Kidney tubule cell (primary cell): ENCODE measurements at regions not wholly inside any gene's neighbourhood (a gene's known extent, or its start where the extent isn't known, plus 50 kb on each side); places are given as distances from the start of the nearest gene placed in this dataset.
A peak's percentile ranks its signal among the peaks of the same experiment; 100 is the strongest.

Experiments
- DNase-seq: peaks from one replicate; pipeline ENCODE4 v3.0.0-alpha.2; 2018; ENCODE audit warnings: low spot score

DNA sequence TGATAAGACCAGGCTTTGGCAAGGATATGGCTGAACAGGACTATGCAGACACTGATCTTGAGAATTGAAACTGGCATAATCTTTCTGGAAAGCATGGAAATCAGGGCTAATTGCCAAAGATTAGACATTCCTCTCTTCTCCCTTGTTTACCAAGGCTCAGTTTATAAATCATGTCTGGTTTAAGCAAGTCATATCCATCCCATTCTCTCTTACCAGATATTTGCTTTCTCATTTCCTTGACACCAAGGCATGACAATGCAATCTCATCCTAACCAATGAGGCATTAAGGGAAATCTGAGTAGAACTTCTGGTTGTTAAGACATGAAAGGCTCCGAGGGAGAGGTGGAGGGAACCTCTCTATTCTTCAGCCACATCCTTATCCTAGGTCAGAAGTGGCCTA, 110.3 kb upstream of the CEP85L start:
- peak; percentile 37 for DNase-seq

DNA sequence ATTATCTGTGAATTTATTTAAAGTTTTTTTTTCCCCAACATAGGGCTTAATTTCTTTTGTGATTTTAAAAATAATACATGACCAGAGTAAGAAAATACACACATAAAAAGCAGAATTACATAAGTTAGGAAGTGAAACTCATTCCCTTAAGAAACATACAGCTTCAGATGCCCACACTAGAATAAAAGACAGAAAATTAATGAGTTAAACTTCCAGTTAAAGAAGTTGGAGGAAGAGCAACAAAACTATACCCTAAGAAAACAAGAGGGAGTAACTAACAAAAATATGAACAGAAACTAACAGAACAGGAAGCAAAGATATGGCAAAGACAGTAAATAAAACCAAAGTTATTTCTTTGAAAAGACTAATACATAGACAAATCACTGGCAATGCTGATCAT, 107.6 kb upstream of the CEP85L start:
- no peak for DNase-seq

DNA sequence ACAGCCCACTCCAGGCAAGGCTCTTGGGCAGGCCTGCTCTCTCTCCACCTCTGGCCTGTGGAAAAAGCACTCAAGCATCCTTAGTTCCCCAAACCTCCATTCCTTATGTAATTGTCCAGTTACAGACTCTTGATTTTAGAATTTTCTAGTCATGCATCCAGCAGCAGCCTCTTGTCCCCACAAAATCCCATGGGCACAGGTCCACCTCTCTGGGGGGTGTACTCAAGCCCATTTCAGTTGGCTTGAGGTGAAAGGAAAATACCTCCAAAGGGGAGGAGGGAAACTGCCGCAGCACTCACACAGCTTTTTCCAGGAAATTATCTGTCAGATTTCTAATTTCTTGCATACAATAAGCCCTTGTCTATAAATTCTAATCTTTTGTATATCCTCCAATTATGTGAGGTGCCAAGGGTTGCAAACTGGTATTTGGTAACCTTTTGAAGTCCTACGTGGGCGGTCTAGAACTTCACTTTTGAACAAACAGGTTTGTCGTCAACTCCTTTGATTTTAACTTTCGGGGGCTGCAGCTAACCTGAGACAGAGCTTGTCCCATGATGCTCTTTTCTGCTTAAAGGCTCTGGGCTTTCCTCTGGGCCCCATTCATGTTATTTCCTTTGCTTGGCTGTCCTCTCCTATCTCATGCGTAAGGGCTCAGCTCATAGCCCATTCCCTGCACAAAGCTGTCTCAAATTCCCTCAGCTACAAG, 104.7 kb upstream of the CEP85L start:
- no peak for DNase-seq

DNA sequence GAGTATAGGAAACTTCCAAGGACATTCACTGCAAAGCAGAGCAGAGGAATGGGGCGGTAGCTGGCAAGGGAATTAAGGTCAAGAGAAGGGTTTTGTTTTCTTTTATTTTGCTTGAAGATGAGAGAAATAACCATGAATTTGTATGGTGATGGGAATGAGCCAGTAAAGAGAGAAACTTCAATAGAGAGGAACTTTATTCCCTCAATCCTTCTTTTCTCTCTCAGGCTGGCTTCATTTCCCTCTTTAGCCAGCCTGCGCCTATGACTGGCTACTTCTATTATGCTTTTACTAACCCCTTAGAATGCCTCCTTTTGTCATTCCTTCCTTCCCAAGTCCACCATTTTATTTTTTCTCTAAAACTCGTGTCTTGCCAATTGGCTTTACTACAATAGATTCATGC, 101.4 kb upstream of the CEP85L start:
- no peak for DNase-seq

DNA sequence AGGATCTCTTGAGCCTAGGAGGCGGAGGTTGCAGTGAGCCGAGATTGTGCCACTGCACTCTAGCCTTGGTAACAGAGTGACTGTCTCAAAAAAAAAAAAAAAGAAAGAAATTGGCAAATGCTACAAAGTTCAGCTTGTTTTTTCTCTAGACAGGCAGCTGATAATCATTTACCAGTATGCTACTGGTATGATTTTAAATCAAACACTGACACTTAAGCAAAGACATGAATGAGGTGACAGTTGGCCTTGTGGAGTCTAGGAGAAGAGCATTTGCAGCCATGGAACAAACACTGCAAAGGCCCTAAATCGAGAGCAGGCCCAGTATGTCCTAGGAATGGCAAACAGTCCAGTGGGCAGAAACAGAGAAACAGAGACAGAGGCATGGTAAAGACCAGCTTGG, 99.7 kb upstream of the CEP85L start:
- no peak for DNase-seq

DNA sequence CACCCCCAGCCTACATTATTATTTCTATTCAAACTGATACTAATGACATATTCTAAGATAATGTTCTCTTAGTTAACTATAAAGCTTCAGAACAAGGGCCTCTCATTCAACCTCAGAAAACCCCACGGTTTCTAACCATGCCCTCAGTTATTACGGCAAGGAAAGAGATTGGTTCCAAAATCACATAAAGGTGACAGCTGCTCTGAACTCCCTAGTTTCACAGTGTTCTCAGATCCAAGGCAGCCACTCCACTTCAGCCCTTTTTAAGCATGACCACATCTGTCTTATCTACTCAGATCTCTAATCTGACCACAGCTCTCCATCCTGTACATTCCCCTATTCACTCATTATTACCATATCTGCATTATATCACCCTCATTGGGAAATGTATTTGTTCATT, 98.8 kb upstream of the CEP85L start:
- no peak for DNase-seq

DNA sequence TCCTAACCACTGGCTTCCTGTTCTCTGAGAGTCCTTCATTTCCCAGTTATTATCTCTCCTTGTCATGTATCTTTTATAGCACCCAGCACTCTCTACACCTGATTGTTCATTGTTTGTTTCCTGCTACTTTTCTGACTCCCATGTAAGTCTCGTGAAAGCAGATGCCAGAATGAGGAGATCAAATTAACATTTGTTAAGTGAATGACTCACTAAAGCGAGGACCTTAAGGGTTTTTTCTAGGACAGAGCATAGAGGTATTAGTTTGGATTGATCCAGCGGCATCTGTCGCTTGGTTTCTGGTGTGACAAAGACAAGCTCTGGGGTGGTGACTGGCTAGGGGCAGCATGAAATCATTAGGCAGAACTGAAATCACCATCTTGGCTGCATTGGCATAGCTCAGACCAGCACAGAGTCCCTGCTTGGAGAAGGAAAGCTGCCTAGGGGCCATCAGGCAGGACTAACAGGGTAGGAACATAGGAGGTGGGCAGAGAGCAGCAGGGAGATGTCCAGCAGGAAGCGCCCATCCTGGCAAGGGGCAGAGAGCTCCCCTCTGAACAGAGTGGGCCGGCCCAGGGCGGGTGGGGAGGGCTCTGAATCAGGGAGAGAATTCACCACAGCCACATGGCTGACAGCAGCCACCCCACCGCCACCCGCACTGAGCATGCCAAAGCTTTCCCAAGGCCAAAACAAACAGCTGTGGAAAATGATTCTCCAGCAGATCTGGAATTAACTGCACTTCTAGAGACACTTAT, 97.1 kb upstream of the CEP85L start:
- peak; percentile 30 for DNase-seq

DNA sequence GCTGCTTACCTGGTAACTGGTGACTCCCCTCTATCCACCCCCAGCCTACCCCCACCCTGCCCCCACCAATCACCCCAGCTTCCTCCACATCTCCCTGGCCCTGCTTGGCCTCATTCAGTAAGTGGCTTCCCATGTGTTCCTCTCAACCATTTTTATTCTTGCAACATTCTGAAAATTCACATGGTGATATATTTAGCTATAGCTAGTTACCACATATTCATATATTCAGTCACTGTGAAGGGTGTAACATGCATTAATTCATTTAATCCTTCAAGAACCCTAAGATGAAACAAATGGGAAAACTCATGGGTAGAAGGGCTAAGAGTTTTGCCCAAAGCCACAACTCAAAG, 95.4 kb upstream of the CEP85L start:
- no peak for DNase-seq

DNA sequence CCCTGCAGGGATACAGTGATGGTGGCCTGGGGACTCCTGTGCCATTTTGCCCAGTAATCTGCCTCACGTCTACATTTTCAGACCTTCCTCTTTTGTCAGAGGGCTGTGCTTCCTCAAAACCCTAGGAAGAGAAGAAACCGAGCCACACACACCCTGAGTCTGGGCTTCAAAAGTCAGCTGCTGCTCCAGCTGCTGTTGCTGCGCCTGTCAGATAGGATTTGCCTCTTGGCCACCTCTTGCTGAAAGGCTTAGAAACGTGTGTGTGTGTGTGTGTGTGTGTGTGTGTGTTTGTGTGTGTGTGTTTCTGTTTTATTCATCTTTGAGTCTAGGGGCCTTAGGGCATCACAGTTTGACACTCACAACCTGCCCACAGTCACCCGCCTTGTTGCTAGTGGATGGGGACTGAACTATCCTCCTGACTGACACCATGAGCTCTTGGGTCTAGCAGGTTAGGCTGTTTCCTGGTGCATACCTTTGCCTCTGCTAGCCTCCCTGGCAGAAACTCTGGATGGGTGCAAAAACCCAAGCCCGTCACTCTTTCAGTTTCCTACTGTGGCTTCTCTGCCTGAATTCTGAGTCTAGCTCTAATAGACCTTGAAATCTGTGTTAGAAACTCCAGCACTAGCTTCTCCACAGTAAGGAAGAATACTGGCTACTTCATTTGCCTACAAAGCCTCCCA, 94.9 kb upstream of the CEP85L start:
- DNase-seq: no peak

DNA sequence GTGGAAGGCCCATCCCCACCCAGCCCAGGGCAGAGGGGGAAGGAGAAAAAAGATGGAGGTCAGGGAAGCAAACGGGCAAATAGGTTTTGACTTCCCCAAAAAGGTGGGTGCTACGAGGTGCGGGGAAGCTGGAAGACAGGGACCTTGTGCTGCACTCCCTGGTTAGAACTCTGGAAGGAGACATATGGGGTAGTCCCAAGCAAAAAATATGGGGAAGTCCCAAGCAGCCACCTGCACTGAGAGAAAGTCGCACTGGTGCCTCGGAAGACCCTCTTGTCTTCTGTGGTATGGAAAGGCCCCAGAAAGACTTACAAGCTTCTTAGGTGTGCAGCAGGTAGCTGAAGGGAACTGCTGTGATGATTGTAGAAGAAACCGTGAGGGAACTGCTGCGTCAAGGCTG, 93.8 kb upstream of the CEP85L start:
- DNase-seq: no peak

DNA sequence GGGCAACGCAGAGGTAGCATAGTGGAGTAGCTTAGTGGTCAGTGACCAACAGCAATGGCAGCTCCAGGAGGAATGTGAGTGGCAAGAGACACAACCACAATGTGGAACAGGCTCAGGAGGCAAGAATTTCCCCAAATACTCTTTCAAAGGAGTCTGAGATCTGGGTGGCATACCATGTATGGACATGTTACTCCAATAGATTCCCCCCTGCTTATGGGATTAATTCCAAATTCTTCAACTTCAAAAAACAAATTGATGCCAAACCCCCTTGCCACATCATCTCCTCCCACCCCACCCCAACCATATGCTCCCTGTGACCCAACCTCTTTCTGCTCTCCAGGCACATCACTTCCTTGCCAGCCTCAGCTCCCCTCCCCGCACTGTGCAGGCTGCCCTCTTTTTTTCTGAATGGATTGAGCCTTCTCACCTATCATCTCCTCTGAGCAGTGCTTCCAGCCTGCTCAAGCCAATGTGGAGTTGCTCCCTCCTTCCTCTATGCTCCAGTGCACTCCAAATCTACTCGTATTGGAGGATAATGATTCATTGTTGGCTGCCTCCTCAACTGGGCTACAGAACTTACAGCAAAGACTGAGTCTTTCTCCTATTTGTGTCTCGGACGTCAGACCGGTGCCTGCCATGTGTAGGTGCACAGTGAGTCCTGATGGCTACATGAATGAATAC, 93.0 kb upstream of the CEP85L start:
- DNase-seq: peak; percentile 80

DNA sequence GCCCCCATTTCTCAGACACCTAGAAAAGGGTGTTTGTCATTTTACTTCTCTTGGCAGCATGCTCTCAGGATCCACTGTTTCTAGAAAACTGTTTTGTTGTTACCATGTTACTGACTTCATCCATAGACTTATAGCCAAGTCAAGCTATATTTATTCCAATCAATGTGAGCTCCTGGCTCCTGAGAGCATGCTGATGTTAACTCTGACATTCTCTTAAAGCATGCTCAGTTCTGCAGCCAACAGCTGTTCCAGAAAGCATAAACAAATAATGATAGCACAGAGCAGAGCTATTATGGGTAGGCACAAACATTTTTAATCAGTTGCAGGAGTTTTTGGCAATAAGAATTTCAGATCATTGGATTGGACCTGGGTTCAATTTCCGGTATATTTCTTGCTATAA, 92.4 kb upstream of the CEP85L start:
- no peak for DNase-seq

DNA sequence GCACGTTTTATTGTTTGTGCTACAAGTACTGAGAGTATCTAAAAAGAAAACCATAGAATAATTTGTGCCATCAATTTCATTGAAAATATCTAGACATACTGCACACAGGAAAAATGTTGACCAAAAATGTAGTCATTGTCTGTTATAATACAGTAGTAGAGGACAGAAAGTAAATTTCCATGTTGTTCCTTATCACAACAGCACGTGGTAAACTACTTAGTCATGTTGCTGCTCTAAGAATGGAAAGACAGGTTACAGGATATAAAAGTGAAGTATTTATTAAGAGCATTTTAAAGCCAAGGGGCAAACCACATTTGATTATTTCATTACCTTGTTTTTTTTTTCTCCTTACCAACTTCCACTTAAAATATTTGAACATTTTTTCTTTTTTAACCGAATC, 89.0 kb upstream of the CEP85L start:
- DNase-seq: peak; percentile 10

DNA sequence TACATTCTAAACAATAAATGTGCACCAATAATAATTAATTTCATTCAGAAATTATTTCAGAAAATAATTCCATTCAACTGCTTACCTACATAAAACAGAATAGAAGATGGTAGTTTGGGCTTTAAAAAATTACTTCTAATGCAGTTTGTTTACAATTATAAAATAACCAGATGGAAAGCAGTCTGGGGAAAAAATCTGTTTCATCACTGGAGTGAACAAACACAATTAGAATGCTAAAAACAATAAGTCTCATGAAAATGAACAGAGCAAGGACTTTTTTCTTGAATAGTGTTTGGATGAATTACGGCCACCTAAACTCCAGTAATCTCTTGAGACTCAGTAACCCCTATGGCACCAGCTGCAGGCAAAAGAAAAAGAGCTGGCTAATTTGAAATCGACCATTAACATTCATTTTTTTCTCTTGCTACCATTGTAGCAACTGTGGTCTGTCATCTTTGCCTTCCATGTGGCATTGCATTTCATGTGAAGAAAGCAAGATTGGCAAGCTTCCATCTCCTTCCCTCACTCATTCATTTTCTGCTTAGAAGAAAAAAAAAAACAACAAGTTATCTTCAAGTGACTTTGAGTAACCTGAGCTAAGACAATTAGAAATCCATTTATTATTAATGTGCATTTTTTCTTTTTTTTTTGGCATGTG, 88.4 kb upstream of the CEP85L start:
- no peak for DNase-seq

DNA sequence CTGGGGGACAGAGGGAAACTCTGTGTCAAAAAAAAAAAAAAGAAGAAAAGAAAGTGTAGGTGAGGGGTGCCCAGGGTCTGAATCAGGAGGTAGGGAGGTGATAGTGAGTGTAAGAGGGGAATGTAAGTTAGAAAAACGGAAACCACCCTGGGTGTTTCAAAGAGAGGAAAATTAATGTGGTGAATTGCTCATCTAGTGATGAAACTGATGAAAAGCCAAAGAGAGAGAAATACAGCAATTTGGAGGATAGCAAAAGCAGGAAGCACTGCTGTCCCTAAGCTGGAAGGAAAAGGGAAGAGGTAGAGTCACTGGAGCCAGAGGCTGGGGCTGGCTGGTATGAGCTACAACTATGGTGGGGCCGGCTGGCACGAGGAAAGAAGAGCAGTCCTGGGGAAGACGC, 85.0 kb upstream of the CEP85L start:
- DNase-seq: no peak

DNA sequence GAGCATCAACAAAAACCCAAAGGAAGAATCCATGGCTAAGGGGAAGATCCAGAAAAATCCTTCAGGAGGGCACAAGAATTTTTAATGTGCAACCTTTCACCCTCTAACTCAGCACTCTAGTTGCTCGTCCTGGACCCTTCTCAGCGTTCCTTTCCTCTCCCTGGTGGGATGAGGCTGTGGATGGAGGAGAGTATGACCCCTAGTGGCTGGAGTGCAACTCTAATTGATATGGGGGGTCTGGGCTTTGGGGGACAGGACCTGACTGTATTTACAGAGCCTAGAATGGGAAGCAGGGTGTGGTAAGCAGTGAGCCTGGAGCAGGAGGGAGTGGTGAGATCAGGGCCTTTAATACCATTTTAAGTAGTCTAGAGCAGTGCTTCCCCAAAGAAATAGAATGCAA, 83.9 kb upstream of the CEP85L start:
- DNase-seq: no peak

DNA sequence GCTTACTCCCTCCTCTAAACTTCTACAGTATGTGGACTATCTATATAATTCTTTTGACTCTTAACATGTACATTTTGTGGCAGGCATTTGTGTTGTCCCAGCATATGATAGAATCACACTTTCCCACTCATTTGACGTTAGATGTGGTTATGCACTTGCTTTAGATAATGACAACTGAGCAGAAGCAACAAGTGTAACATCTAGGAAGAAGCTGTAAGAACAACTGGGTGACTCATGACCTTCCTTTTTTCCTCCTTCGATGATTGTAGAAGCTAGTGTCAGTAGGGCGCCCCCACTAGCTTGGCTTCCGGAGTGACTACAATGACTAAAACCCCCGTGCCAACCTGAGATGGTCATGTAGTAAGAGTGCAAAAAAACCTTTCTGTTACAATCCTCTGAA, 74.6 kb upstream of the CEP85L start:
- DNase-seq: no peak

DNA sequence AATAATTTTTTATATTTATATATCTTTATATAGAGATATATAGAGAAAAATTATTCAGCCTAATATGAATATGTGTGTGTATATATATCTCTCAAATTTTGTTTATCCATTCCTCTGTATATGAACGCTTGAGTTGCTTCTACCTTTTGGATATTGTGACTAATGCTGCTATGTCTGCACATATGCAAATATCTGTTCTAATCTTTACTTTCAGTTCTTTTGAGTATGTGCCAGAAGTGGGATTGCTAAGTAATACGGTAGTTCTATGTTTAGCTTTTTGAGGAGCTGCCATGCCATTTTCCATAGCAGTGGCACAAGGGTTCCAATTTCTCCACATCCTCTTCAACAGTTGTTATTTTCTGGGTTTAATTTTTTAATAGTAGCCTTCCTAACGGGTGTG, 72.8 kb upstream of the CEP85L start:
- no peak for DNase-seq

DNA sequence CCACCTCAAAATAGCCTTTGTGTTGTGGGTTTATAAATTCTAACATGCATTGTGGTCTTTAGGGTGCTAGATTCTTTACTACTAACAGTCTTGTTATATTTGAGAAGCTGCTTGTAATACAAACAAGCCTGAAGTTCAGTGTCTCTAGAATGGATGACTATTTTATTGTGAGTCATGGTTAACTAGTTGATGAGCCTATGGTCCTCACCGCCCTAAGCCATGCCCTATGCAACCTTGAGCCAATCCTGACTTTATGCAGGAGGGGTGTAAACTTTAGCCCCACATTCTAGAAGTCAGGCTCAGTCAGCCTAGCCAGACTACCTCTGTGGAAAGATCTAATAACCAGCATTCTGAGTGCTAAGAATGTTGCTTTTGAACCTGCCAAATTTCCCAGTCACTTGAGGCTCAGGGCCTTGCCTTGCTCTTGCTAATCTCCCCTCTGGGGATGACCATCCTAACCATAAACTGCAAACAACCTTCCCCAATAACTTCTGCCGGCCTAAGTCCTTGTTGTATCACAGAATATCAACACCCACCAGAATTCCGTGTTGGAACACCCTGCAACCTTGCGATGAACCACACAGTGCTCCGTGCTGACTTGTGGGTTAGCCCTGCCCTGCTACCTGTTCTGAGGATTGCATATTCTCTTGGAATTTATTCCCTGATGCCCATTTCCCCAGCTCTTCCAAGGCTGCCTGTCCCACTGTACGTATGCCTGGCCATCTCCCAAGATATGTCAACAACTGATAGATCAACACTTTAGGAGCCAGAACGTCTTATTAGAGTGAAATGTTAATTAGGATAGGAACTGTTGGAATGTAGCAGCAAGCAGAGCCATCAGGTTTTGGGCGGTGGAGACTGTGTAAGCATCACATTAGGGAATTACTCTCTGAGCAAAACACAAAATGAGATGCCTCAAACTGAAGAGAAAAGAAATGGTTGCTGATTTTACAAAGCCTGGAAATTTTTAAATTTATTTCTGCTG, 71.7 kb upstream of the CEP85L start:
- peak; percentile 44 for DNase-seq

DNA sequence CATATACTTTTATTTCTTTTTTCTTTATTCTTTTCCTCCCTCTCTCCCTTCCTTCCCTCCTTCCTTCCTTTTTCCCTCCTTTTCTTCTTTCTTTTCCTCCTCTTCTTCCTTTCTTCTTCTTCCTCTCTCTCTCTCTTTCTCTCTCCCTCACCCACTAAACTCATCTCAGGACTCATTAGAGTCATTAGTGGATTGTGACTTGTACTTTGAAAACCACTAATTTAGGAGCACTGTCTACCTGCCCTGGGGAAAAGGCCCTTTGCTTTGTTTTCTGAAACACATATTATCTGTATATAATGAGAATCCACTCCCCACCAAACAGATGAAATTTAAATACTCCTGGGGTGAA, 68.7 kb upstream of the CEP85L start:
- no peak for DNase-seq
